ENCODE measurements at regions not wholly inside any gene's neighbourhood (a gene's known extent, or its start where the extent isn't known, plus 50 kb on each side); places are given as distances from the start of the nearest gene placed in this dataset.

GRCh38 chr16:86354641-86355513, 155.4 kb upstream of the FOXF1 start:
- TF ChIP-seq CTCF (IDR thresholded peaks at IDR 0.05; ENCODE audit: extremely low read depth in 1 of 2, insufficient read depth in 1 of 2, low read depth in 1 of 2, low read length in 2 of 2), result no peak
- TF ChIP-seq MAX (IDR thresholded peaks at IDR 0.05; ENCODE audit: insufficient read depth, insufficient read length), result no peak
- TF ChIP-seq EZH2 (IDR thresholded peaks at IDR 0.05; ENCODE audit: borderline replicate concordance, low read depth, low read length, severe bottlenecking), result no peak
- TF ChIP-seq MYC (IDR thresholded peaks at IDR 0.05; ENCODE audit: low read depth, low read length), result no peak
- TF ChIP-seq POLR2AphosphoS5 (IDR thresholded peaks at IDR 0.05; ENCODE audit: insufficient read depth, low read depth, low read length), result no peak
- TF ChIP-seq POLR2A (IDR thresholded peaks at IDR 0.05; ENCODE audit: low read depth, low read length), result no peak
- no peak for TF ChIP-seq FOS (IDR thresholded peaks at IDR 0.05; ENCODE audit: borderline replicate concordance, insufficient read depth, low read length)

Data from endothelial cell of umbilical vein (primary cell).